Vagina (tissue), 2 donors: ENCODE measurements at regions not wholly inside any gene's neighbourhood (a gene's known extent, or its start where the extent isn't known, plus 50 kb on each side); places are given as distances from the start of the nearest gene placed in this dataset.
"Not testable (repeated sequence)": the region's sequence is repeated elsewhere in the genome, so short reads cannot be mapped to it uniquely, and the experiment has no call there.

Experiments
- DNase-seq, 2 donors: peaks; one replicate each; pipeline ENCODE4 v3.0.0-alpha.2; 2017; ENCODE audit errors: extremely low spot score in 2 of 2
- H3K27ac ChIP-seq: fragments of 200-600 bp; sonication (generic); one replicate; pipeline ENCODE4 v1.5.1; 2019
- H3K27me3 ChIP-seq: fragments of 200-600 bp; sonication (generic); one replicate; pipeline ENCODE4 v1.5.1; 2019
- H3K36me3 ChIP-seq, 2 donors: fragments of 200-600 bp; sonication (generic); one replicate each; pipeline ENCODE4 v1.5.1; 2017 to 2019
- H3K4me1 ChIP-seq: fragments of 200-600 bp; sonication (generic); one replicate; pipeline ENCODE4 v1.5.1; 2019
- H3K4me3 ChIP-seq, 2 donors: fragments of 200-600 bp; sonication (generic); 1 replicate in 1 of 2; 2 replicates in 1 of 2; pipeline ENCODE4 v1.5.1; 2016 to 2019
- H3K9me3 ChIP-seq: fragments of 200-600 bp; sonication (generic); one replicate; pipeline ENCODE4 v1.5.1; 2019
- POLR2A ChIP-seq, 2 donors: fragments of 450-650 bp; IDR thresholded peaks; one replicate each; pipeline ENCODE4 v1.6.1; 2017; ENCODE audit warnings: antibody characterized with exemption in 2 of 2, mild to moderate bottlenecking in 2 of 2, moderate library complexity in 2 of 2
- POLR2AphosphoS5 ChIP-seq, 2 donors: sonication (generic); formaldehyde crosslinking; IDR thresholded peaks; one replicate each; pipeline ENCODE4 v1.9.0; 2017; ENCODE audit warnings: antibody characterized with exemption in 2 of 2, mild to moderate bottlenecking in 2 of 2, low read depth in 1 of 2; ENCODE audit not compliant: insufficient read depth in 1 of 2
- intact Hi-C: fragments of 100-400 bp; cut with DNase I; formaldehyde crosslinking; loops from one replicate; pipeline ENCODE4 v1.15.1; 2023
- TF ChIP-seq, protein P1 (sequence below), 3 experiments: fragments of 450-650 bp in 2 of 3; fragments of 200-600 bp in 1 of 3; sonication (generic) in 1 of 3; IDR thresholded peaks; one replicate each; pipeline ENCODE4 v1.5.1; 2017 to 2019; ENCODE audit warnings: antibody characterized with exemption in 3 of 3, mild to moderate bottlenecking in 2 of 3, moderate library complexity in 2 of 3

- TF ChIP-seq POLR2A (IDR thresholded peaks at IDR 0.05) (no peak), POLR2AphosphoS5 (IDR thresholded peaks at IDR 0.05; ENCODE audit: insufficient read depth in 1 of 2, low read depth in 1 of 2) (no peak)
- TF ChIP-seq, protein P1, sequence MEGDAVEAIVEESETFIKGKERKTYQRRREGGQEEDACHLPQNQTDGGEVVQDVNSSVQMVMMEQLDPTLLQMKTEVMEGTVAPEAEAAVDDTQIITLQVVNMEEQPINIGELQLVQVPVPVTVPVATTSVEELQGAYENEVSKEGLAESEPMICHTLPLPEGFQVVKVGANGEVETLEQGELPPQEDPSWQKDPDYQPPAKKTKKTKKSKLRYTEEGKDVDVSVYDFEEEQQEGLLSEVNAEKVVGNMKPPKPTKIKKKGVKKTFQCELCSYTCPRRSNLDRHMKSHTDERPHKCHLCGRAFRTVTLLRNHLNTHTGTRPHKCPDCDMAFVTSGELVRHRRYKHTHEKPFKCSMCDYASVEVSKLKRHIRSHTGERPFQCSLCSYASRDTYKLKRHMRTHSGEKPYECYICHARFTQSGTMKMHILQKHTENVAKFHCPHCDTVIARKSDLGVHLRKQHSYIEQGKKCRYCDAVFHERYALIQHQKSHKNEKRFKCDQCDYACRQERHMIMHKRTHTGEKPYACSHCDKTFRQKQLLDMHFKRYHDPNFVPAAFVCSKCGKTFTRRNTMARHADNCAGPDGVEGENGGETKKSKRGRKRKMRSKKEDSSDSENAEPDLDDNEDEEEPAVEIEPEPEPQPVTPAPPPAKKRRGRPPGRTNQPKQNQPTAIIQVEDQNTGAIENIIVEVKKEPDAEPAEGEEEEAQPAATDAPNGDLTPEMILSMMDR (IDR thresholded peaks at IDR 0.05) = no peak
- DNase-seq = no peak
- H3K36me3 ChIP-seq = no peaks in the 10 kb centered on the region
- no peak overlapping the region for H3K4me3 ChIP-seq
- H3K27me3 ChIP-seq = no peaks in the 10 kb centered on the region
- H3K9me3 ChIP-seq = no peaks in the 10 kb centered on the region
- no peak overlapping the region for H3K27ac ChIP-seq
- intact Hi-C loops = no loop called here
- no peaks in the 10 kb centered on the region for H3K4me1 ChIP-seq
Measured at GRCh38 chr2:33909945-33910695, 311.0 kb upstream of the FAM98A start.

DNA sequence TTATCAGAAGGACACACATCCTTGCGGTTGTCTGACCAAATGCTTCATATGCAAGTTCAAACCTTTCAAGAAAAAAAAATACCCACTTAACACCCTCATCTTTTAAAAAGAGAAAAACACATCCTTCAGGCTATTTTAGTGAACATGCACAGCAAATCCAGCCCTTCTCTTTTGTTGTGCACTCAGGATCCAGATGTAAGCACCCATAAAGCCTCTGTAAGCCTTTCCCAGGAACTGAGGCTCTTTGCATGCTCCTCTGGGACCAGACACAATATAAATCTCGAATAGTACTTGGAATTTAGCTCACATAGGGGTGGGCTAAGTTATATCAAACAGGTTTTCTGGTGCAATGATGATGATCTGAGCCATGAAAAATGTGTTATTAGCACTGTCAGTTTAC, 308.8 kb upstream of the FAM98A start:
- no peaks in the 10 kb centered on the region for H3K9me3 ChIP-seq
- no peaks in the 10 kb centered on the region for H3K27me3 ChIP-seq
- no peaks in the 10 kb centered on the region for H3K4me1 ChIP-seq
- no peak overlapping the region for H3K27ac ChIP-seq
- no peak overlapping the region for H3K4me3 ChIP-seq
- TF ChIP-seq POLR2A (IDR thresholded peaks at IDR 0.05) (no peak), POLR2AphosphoS5 (IDR thresholded peaks at IDR 0.05; ENCODE audit: insufficient read depth in 1 of 2, low read depth in 1 of 2) (no peak)
- TF ChIP-seq, protein P1 (IDR thresholded peaks at IDR 0.05) = no peak
- H3K36me3 ChIP-seq = no peaks in the 10 kb centered on the region
- no peak for DNase-seq
- intact Hi-C loops = no loop called here

DNA sequence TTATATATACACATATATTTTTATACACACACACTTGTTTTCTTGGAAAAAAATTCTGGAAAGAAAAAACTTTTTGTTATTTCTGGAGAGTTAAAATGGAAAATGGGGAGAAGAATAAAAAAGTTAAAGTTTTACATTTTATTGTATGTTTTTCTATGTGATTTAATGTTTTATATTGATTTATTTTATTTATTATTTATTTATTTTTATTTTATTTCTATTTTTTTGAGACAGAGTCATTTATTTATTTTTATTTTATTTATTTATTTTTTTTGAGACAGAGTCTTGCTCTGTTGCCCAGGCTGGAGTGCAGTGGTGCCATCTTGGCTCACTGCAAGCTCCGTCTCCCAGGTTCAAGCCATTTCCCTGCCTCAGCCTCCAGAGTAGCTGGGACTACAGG, 307.0 kb upstream of the FAM98A start:
- DNase-seq, H3K9me3 ChIP-seq, H3K4me1 ChIP-seq, H3K27me3 ChIP-seq, intact Hi-C loops, H3K36me3 ChIP-seq, H3K4me3 ChIP-seq, H3K27ac ChIP-seq: not testable (repeated sequence)

DNA sequence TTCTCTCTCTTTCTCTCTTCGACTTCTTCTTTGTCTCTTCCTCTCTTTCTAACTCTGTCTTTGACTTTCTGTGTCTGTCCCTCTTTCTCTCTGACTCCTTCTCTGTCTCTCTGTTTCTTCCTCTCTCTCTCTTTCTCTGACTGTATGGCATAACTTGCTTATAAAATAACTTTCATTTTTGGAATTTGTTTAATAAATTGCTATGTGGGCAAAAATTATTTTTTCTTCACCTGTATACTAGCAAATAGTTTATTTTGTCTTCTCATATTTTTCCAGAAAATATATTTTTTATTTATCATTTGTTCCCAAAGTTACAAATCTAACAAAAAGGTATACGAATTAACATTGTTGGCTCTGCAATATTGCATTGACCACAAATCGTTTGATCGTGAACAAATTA, 305.7 kb upstream of the FAM98A start:
- intact Hi-C loops = no loop called here
- no peaks in the 10 kb centered on the region for H3K27me3 ChIP-seq
- H3K4me3 ChIP-seq = no peak overlapping the region
- H3K27ac ChIP-seq = no peak overlapping the region
- H3K36me3 ChIP-seq = no peaks in the 10 kb centered on the region
- TF ChIP-seq, protein P1 (IDR thresholded peaks at IDR 0.05) = no peak
- TF ChIP-seq POLR2A (IDR thresholded peaks at IDR 0.05) = no peak
- no peak for TF ChIP-seq POLR2AphosphoS5 (IDR thresholded peaks at IDR 0.05; ENCODE audit: insufficient read depth in 1 of 2, low read depth in 1 of 2)
- no peaks in the 10 kb centered on the region for H3K4me1 ChIP-seq
- H3K9me3 ChIP-seq = no peaks in the 10 kb centered on the region
- no peak for DNase-seq

- intact Hi-C loops = no loop called here
- no peak for DNase-seq
- Histone ChIP-seq H3K27ac (no peak overlapping the region), H3K9me3 (no peaks in the 10 kb centered on the region), H3K36me3 (no peaks in the 10 kb centered on the region), H3K4me1 (no peaks in the 10 kb centered on the region), H3K27me3 (no peaks in the 10 kb centered on the region), H3K4me3 (no peak overlapping the region)
- TF ChIP-seq POLR2A (IDR thresholded peaks at IDR 0.05) (no peak), POLR2AphosphoS5 (IDR thresholded peaks at IDR 0.05; ENCODE audit: insufficient read depth in 1 of 2, low read depth in 1 of 2) (no peak)
- TF ChIP-seq, protein P1 (IDR thresholded peaks at IDR 0.05) = no peak
Measured at GRCh38 chr2:33903701-33904100, 304.6 kb upstream of the FAM98A start.
